IMR-90 (cell line): ENCODE measurements at regions not wholly inside any gene's neighbourhood (a gene's known extent, or its start where the extent isn't known, plus 50 kb on each side); places are given as distances from the start of the nearest gene placed in this dataset.
A peak's percentile ranks its signal among the peaks of the same experiment; 100 is the strongest.

ENCODE experiments used
- ATAC-seq: fragments of 200-7000 bp; cut with Tn5 transposase; 2 replicates; pipeline ENCODE4 v1.9.1; 2020; ENCODE audit warnings: low read depth, mild to moderate bottlenecking, moderate library complexity
- BruUV-seq: library from RNA; stranded (reverse); fragments of 400-500 nt; replicated peaks from 2 replicates; lab custom pipeline; 2021; lab: Mats Ljungman, UMichigan
- CTCF ChIA-PET: fragments of 300-600 bp; formaldehyde crosslinking; extraction: SDS; loops from one replicate; lab custom pipeline; 2021; ENCODE audit warnings: antibody characterized with exemption; lab: Yijun Ruan, JAX
- POLR2A ChIA-PET: fragments of 300-600 bp; sonication (Branson Sonifier 250); formaldehyde crosslinking; loops from one replicate; lab custom pipeline; 2022; ENCODE audit warnings: antibody characterized with exemption; ENCODE audit not compliant: unreplicated experiment; lab: Charles Lee
- DNase-seq: peaks from one replicate; pipeline ENCODE4 v3.0.0; 2013
- H2AFZ ChIP-seq: replicated peaks from 2 replicates; pipeline ENCODE3; 2013; ENCODE audit warnings: low read length, mild to moderate bottlenecking; ENCODE audit not compliant: poor library complexity
- H2AK5ac ChIP-seq: 2 replicates; pipeline ENCODE4 v1.6.1; 2013; ENCODE audit warnings: low read depth, low read length, inconsistent platforms
- H2AK9ac ChIP-seq: replicated peaks from 2 replicates; pipeline ENCODE3; 2013; ENCODE audit warnings: mild to moderate bottlenecking, low read depth, low read length, moderate library complexity; ENCODE audit not compliant: poor library complexity
- H2BK120ac ChIP-seq: 2 replicates; pipeline ENCODE4 v1.6.1; 2013; ENCODE audit warnings: low read depth, low read length, inconsistent platforms
- H2BK15ac ChIP-seq: 3 replicates; pipeline ENCODE4 v1.6.1; 2013; ENCODE audit warnings: low read depth, low read length, inconsistent platforms
- H2BK20ac ChIP-seq: 2 replicates; pipeline ENCODE4 v1.6.1; 2013; ENCODE audit warnings: low read depth, mild to moderate bottlenecking, inconsistent platforms, low read length, moderate library complexity
- H2BK5ac ChIP-seq: 2 replicates; pipeline ENCODE4 v1.6.1; 2013; ENCODE audit warnings: mild to moderate bottlenecking, low read depth, low read length, inconsistent platforms; ENCODE audit not compliant: poor library complexity, severe bottlenecking
- H3K14ac ChIP-seq: replicated peaks from 2 replicates; pipeline ENCODE4 v1.6.1; 2013; ENCODE audit warnings: low read depth, low read length, inconsistent platforms
- H3K18ac ChIP-seq: 2 replicates; pipeline ENCODE4 v1.6.1; 2013; ENCODE audit warnings: low read depth, low read length, control low read depth
- H3K23ac ChIP-seq: 2 replicates; pipeline ENCODE4 v1.6.1; 2013; ENCODE audit warnings: low read depth, low read length, inconsistent platforms
- H3K27ac ChIP-seq: 2 replicates; pipeline ENCODE4 v1.5.1; 2013; ENCODE audit warnings: mild to moderate bottlenecking, control low read depth, low read length; ENCODE audit not compliant: insufficient read depth
- H3K27me3 ChIP-seq: 2 replicates; pipeline ENCODE4 v1.6.1; 2013; ENCODE audit warnings: low read length; ENCODE audit not compliant: control insufficient read depth, insufficient read depth
- H3K36me3 ChIP-seq: 2 replicates; pipeline ENCODE4 v1.6.1; 2013; ENCODE audit warnings: low read length, mixed read lengths; ENCODE audit not compliant: control insufficient read depth, insufficient read depth
- H3K4ac ChIP-seq: 2 replicates; pipeline ENCODE4 v1.6.1; 2013; ENCODE audit warnings: low read depth, low read length, inconsistent platforms
- H3K4me1 ChIP-seq: 2 replicates; pipeline ENCODE4 v1.6.1; 2013; ENCODE audit warnings: low read length, mixed read lengths; ENCODE audit not compliant: control insufficient read depth, insufficient read depth
- H3K4me2 ChIP-seq: 2 replicates; pipeline ENCODE4 v1.6.1; 2013; ENCODE audit warnings: low read depth, mild to moderate bottlenecking, control low read depth, low read length, moderate library complexity
- H3K4me3 ChIP-seq: 2 replicates; pipeline ENCODE4 v1.5.1; 2013; ENCODE audit warnings: low read depth, mild to moderate bottlenecking, control low read depth, low read length, moderate library complexity; ENCODE audit not compliant: insufficient read depth
- H3K56ac ChIP-seq: 2 replicates; pipeline ENCODE4 v1.6.1; 2013; ENCODE audit warnings: low read length, inconsistent platforms; ENCODE audit not compliant: insufficient read depth; ENCODE audit errors: extremely low read depth
- H3K79me1 ChIP-seq, 2 experiments: 2 replicates each; pipeline ENCODE4 v1.6.1; 2013; ENCODE audit warnings: low read length in 2 of 2, inconsistent platforms in 1 of 2, low read depth in 1 of 2
- H3K9ac ChIP-seq: 2 replicates; pipeline ENCODE4 v1.6.1; 2013; ENCODE audit warnings: low read depth, low read length, control low read depth
- H3K9me1 ChIP-seq: 2 replicates; pipeline ENCODE4 v1.6.1; 2013; ENCODE audit warnings: low read length, inconsistent platforms; ENCODE audit not compliant: insufficient read depth
- H3K9me3 ChIP-seq: 2 replicates; pipeline ENCODE4 v1.6.1; 2013; ENCODE audit warnings: low read length; ENCODE audit not compliant: control insufficient read depth, insufficient read depth
- H4K20me1 ChIP-seq: 2 replicates; pipeline ENCODE4 v1.6.1; 2013; ENCODE audit warnings: low read length, inconsistent platforms; ENCODE audit not compliant: insufficient read depth
- H4K5ac ChIP-seq: 2 replicates; pipeline ENCODE4 v1.6.1; 2013; ENCODE audit warnings: mild to moderate bottlenecking, low read depth, low read length, control low read depth
- H4K8ac ChIP-seq, 2 experiments: 2 replicates each; pipeline ENCODE4 v1.6.1; 2013; ENCODE audit warnings: low read depth in 2 of 2, low read length in 2 of 2, control low read depth in 1 of 2, inconsistent platforms in 1 of 2
- H4K91ac ChIP-seq: 2 replicates; pipeline ENCODE4 v1.6.1; 2013; ENCODE audit warnings: low read depth, low read length, inconsistent platforms; ENCODE audit not compliant: insufficient read depth
- BHLHE40 ChIP-seq: fragments of 150-350 bp; IDR thresholded peaks from 2 replicates; pipeline ENCODE4 v1.6.1; 2016; ENCODE audit warnings: mild to moderate bottlenecking, low read depth, low read length
- CEBPB ChIP-seq: IDR thresholded peaks from 2 replicates; pipeline ENCODE4 v1.6.1; 2012; ENCODE audit warnings: low read depth, low read length, improper control_type of control experiment
- CTCF ChIP-seq: conservative IDR thresholded peaks from 2 replicates; pipeline ENCODE4 v1.5.1; 2012; ENCODE audit warnings: mild to moderate bottlenecking, low read depth, low read length, improper control_type of control experiment
- ELK1 ChIP-seq: fragments of 150-350 bp; IDR thresholded peaks from 2 replicates; pipeline ENCODE4 v1.6.1; 2016; ENCODE audit warnings: low read depth, mild to moderate bottlenecking, low read length, moderate library complexity, borderline replicate concordance
- FOS ChIP-seq: fragments of 150-350 bp; IDR thresholded peaks from 2 replicates; pipeline ENCODE4 v1.6.1; 2016; ENCODE audit warnings: low read depth, low read length
- MAFK ChIP-seq: IDR thresholded peaks from 2 replicates; pipeline ENCODE4 v1.6.1; 2012; ENCODE audit warnings: low read depth, low read length, improper control_type of control experiment
- MAZ ChIP-seq: IDR thresholded peaks from 2 replicates; pipeline ENCODE4 v1.6.1; 2012; ENCODE audit warnings: low read depth, mild to moderate bottlenecking, low read length, improper control_type of control experiment, moderate library complexity, borderline replicate concordance
- MXI1 ChIP-seq: IDR thresholded peaks from 2 replicates; pipeline ENCODE4 v1.6.1; 2012; ENCODE audit warnings: low read depth, mild to moderate bottlenecking, low read length, moderate library complexity, borderline replicate concordance
- NFE2L2 ChIP-seq: fragments of 150-350 bp; IDR thresholded peaks from 2 replicates; pipeline ENCODE4 v1.6.1; 2016; ENCODE audit warnings: low read depth, mild to moderate bottlenecking, low read length
- POLR2A ChIP-seq: IDR thresholded peaks from 2 replicates; pipeline ENCODE4 v1.6.1; 2012; ENCODE audit warnings: mild to moderate bottlenecking, low read depth, low read length
- RAD21 ChIP-seq: IDR thresholded peaks from 2 replicates; pipeline ENCODE4 v1.6.1; 2012; ENCODE audit warnings: low read length, improper control_type of control experiment
- RFX5 ChIP-seq: IDR thresholded peaks from 2 replicates; pipeline ENCODE4 v1.8.0; 2012; ENCODE audit warnings: low read depth, mild to moderate bottlenecking, low read length, moderate library complexity
- SMC3 ChIP-seq: fragments of 150-350 bp; IDR thresholded peaks from 2 replicates; pipeline ENCODE4 v1.6.1; 2016; ENCODE audit warnings: low read depth, mild to moderate bottlenecking, antibody characterized with exemption, low read length, moderate library complexity
- USF2 ChIP-seq: fragments of 150-350 bp; IDR thresholded peaks from 2 replicates; pipeline ENCODE4 v1.6.1; 2017; ENCODE audit warnings: mild to moderate bottlenecking, antibody characterized with exemption, low read length, low read depth
- WGBS, 2 experiments: methylation state at CpG; one replicate each; pipeline versions ENCODE4 v1.1.5 to v1.1.7; 2013; ENCODE audit warnings: missing lambda C conversion rate in 2 of 2; ENCODE audit not compliant: insufficient read length in 1 of 2; ENCODE audit errors: extremely low coverage in 2 of 2; 5-methylcytosine and 5-hydroxymethylcytosine counted together
- dilution Hi-C: fragments of 300-500 bp; cut with HindIII; formaldehyde crosslinking; loops from one replicate; pipeline ENCODE4 v1.14.3; 2018; ENCODE audit warnings: low sequenced_read_pairs; ENCODE audit not compliant: unreplicated experiment
- in situ Hi-C: fragments of 300-500 bp; cut with MboI; formaldehyde crosslinking; loops from 3 replicates; pipeline ENCODE4 v1.14.3; 2019; ENCODE audit warnings: low sequenced_read_pairs, inconsistent platforms, mixed read lengths
- intact Hi-C: fragments of 100-400 bp; cut with micrococcal nuclease; formaldehyde crosslinking; loops from 2 replicates; pipeline ENCODE4 v1.10.0; 2022

- Histone ChIP-seq H3K79me1 (no peaks in the 10 kb centered on the region; a peak in 1 of 4 replicates), H3K9me3 (no peaks in the 10 kb centered on the region), H3K23ac (no peak overlapping the region), H3K27ac (no peak overlapping the region), H3K18ac (no peak overlapping the region), H4K91ac (no peak overlapping the region), H3K4ac (no peak overlapping the region), H4K20me1 (no peaks in the 10 kb centered on the region), H3K4me2 (no peak overlapping the region), H3K56ac (no peak overlapping the region), H2AFZ (no peak overlapping the region), H2BK15ac (no peak overlapping the region), H3K9ac (no peak overlapping the region), H2BK5ac (no peak overlapping the region), H3K36me3 (no peaks in the 10 kb centered on the region), H2AK9ac (peak overlapping the region; percentile 62), H3K14ac (no peak overlapping the region), H2AK5ac (no peak overlapping the region), H3K4me3 (no peak overlapping the region), H3K4me1 (no peaks in the 10 kb centered on the region), H2BK20ac (no peak overlapping the region), H3K27me3 (peaks cover 4% of the 10 kb centered on the region), H4K8ac (no peak overlapping the region), H4K5ac (no peak overlapping the region), H3K9me1 (peaks cover 3% of the 10 kb centered on the region; the same call in 1 of the 2 replicates), H2BK120ac (no peak overlapping the region)
- no peak for DNase-seq
- 89% methylated on average over 4 of the region's 10 CpGs; no CpG with 5 or more reads in 1 of the 2 experiments for WGBS, 2 experiments
- POLR2A ChIA-PET: no interaction called here
- BruUV-seq: no TSS peak
- CTCF ChIA-PET: interaction anchor here (0.7 kb wide), 1 partner anchor 242 kb away, joined by 3 read pairs; no protein-coding TSS in a partner anchor
- no peak for ATAC-seq
- dilution Hi-C loops: no loop called here
- no peak for TF ChIP-seq MXI1
- no peak for TF ChIP-seq POLR2A
- no peak for TF ChIP-seq RFX5
- TF ChIP-seq FOS: no peak
- no peak for TF ChIP-seq CEBPB
- TF ChIP-seq CTCF: no peak
- no peak for TF ChIP-seq MAFK
- no peak for TF ChIP-seq USF2
- no peak for TF ChIP-seq RAD21
- TF ChIP-seq ELK1: no peak
- TF ChIP-seq MAZ: no peak
- TF ChIP-seq NFE2L2: no peak
- TF ChIP-seq BHLHE40: no peak
- TF ChIP-seq SMC3: no peak
- intact Hi-C loops: no loop called here
- in situ Hi-C loops: no loop called here
These were observed 281.0 kb upstream of the CRY1 start for GRCh38 chr12:107374161-107374840.
